ENCODE measurements at regions not wholly inside any gene's neighbourhood (a gene's known extent, or its start where the extent isn't known, plus 50 kb on each side); places are given as distances from the start of the nearest gene placed in this dataset.
"Not testable (repeated sequence)": the region's sequence is repeated elsewhere in the genome, so short reads cannot be mapped to it uniquely, and the experiment has no call there.

GRCh38 chr11:69221636-69222035, 65.9 kb downstream of the SMIM38 start:
- POLR2A ChIA-PET; H3K9me3 Mint-ChIP-seq (ENCODE audit: low read depth); H3K27ac Mint-ChIP-seq; CTCF ChIA-PET; H3K36me3 Mint-ChIP-seq (ENCODE audit: low read depth); H3K4me3 Mint-ChIP-seq; ATAC-seq; DNase-seq; intact Hi-C loops (cut with DNase I, micrococcal nuclease); H3K4me1 Mint-ChIP-seq: not testable (repeated sequence)
- H3K27me3 Mint-ChIP-seq = peaks cover 12% of the 10 kb centered on the region

- H3K4me1 Mint-ChIP-seq = no peaks in the 10 kb centered on the region
- ChIA-PET POLR2A (no interaction called here), CTCF (interaction anchor here (0.6 kb wide), 1 partner anchor 18 kb away, joined by 3 read pairs; no protein-coding TSS in a partner anchor)
- DNase-seq (no peak), ATAC-seq (no peak)
- intact Hi-C loops (cut with DNase I, micrococcal nuclease) = no loop called here
- peaks cover 2% of the 10 kb centered on the region for H3K36me3 Mint-ChIP-seq (ENCODE audit: low read depth)
- peaks cover 14% of the 10 kb centered on the region for H3K9me3 Mint-ChIP-seq (ENCODE audit: low read depth)
- peaks cover 27% of the 10 kb centered on the region for H3K27me3 Mint-ChIP-seq
- no peak overlapping the region for H3K4me3 Mint-ChIP-seq
- H3K27ac Mint-ChIP-seq = no peak overlapping the region
These were observed 66.7 kb upstream of the MYEOV start for GRCh38 chr11:69227271-69227670.

GRCh38 chr11:69229511-69229910, 64.4 kb upstream of the MYEOV start:
- DNase-seq = no peak
- no peak overlapping the region for H3K27ac Mint-ChIP-seq
- H3K9me3 Mint-ChIP-seq (ENCODE audit: low read depth) = peaks cover 14% of the 10 kb centered on the region
- H3K4me3 Mint-ChIP-seq = no peak overlapping the region
- POLR2A ChIA-PET = no interaction called here
- no peaks in the 10 kb centered on the region for H3K4me1 Mint-ChIP-seq
- H3K27me3 Mint-ChIP-seq = peaks cover 27% of the 10 kb centered on the region
- intact Hi-C loops (cut with DNase I, micrococcal nuclease) = no loop called here
- H3K36me3 Mint-ChIP-seq (ENCODE audit: low read depth) = peaks cover 2% of the 10 kb centered on the region
- no peak for ATAC-seq
- CTCF ChIA-PET = no interaction called here

- peaks cover 2% of the 10 kb centered on the region for H3K36me3 Mint-ChIP-seq (ENCODE audit: low read depth)
- no peak for DNase-seq
- H3K9me3 Mint-ChIP-seq (ENCODE audit: low read depth) = peaks cover 12% of the 10 kb centered on the region
- H3K4me3 Mint-ChIP-seq = no peak overlapping the region
- no peaks in the 10 kb centered on the region for H3K4me1 Mint-ChIP-seq
- ChIA-PET POLR2A (interaction anchor here (0.6 kb wide), 1 partner anchor 20 kb away, joined by 3 read pairs; no protein-coding TSS in a partner anchor), CTCF (interaction anchor here (0.5 to 0.6 kb wide), 4 partner anchors 24 to 639 kb away, joined by 3 read pairs; no protein-coding TSS in a partner anchor)
- H3K27me3 Mint-ChIP-seq = peaks cover 22% of the 10 kb centered on the region
- intact Hi-C loops (cut with DNase I, micrococcal nuclease) = no loop called here
- no peak for ATAC-seq
- H3K27ac Mint-ChIP-seq = no peak overlapping the region
These were observed 63.0 kb upstream of the MYEOV start for GRCh38 chr11:69230856-69231425.

GRCh38 chr11:69231466-69232018, 62.4 kb upstream of the MYEOV start:
- Mint-ChIP-seq H3K4me1 (no peaks in the 10 kb centered on the region), H3K36me3 (ENCODE audit: low read depth) (peaks cover 2% of the 10 kb centered on the region), H3K27ac (no peak overlapping the region), H3K4me3 (no peak overlapping the region), H3K9me3 (ENCODE audit: low read depth) (peaks cover 6% of the 10 kb centered on the region), H3K27me3 (peaks cover 19% of the 10 kb centered on the region)
- ChIA-PET POLR2A (no interaction called here), CTCF (interaction anchor here (0.5 to 1.0 kb wide), 2 partner anchors 14 to 23 kb away, joined by 3 to 4 read pairs; no protein-coding TSS in a partner anchor)
- ATAC-seq = no peak
- intact Hi-C loops (cut with DNase I, micrococcal nuclease) = no loop called here
- DNase-seq = no peak

GRCh38 chr11:69232821-69233743, 60.9 kb upstream of the MYEOV start:
- intact Hi-C loops (cut with DNase I, micrococcal nuclease) = no loop called here
- Mint-ChIP-seq H3K4me1 (peaks cover 3% of the 10 kb centered on the region), H3K4me3 (no peak overlapping the region), H3K36me3 (ENCODE audit: low read depth) (no peaks in the 10 kb centered on the region), H3K27me3 (peaks cover 10% of the 10 kb centered on the region), H3K9me3 (ENCODE audit: low read depth) (peaks cover 2% of the 10 kb centered on the region), H3K27ac (no peak overlapping the region)
- ChIA-PET POLR2A (no interaction called here), CTCF (no interaction called here)
- no peak for ATAC-seq
- DNase-seq = no peak

GRCh38 chr11:69233744-69234570, 60.0 kb upstream of the MYEOV start:
- intact Hi-C loops (cut with DNase I, micrococcal nuclease) = no loop called here
- no peak for DNase-seq
- Mint-ChIP-seq H3K9me3 (ENCODE audit: low read depth) (no peaks in the 10 kb centered on the region), H3K36me3 (ENCODE audit: low read depth) (no peaks in the 10 kb centered on the region), H3K4me3 (no peak overlapping the region), H3K27me3 (peaks cover 10% of the 10 kb centered on the region), H3K4me1 (peaks cover 11% of the 10 kb centered on the region), H3K27ac (no peak overlapping the region)
- ChIA-PET POLR2A (no interaction called here), CTCF (no interaction called here)
- no peak for ATAC-seq

GRCh38 chr11:69234740-69235710, 58.9 kb upstream of the MYEOV start:
- Mint-ChIP-seq H3K27ac (no peak overlapping the region), H3K4me1 (peaks cover 20% of the 10 kb centered on the region), H3K9me3 (ENCODE audit: low read depth) (no peaks in the 10 kb centered on the region), H3K36me3 (ENCODE audit: low read depth) (no peaks in the 10 kb centered on the region), H3K27me3 (peaks cover 10% of the 10 kb centered on the region), H3K4me3 (no peak overlapping the region)
- no peak for DNase-seq
- CTCF ChIA-PET = no interaction called here
- no peak for ATAC-seq
- POLR2A ChIA-PET = no interaction called here
- intact Hi-C loops (cut with DNase I, micrococcal nuclease) = loop anchor here (5.0 kb wide), 3 partner anchors 113 to 407 kb away; partner anchors contain the start of gene CCND1 (in 1 of the 2)

- H3K4me3 Mint-ChIP-seq = peak overlapping the region; percentile 12
- peak overlapping the region; percentile 68 for H3K27ac Mint-ChIP-seq
These were observed 55.2 kb upstream of the MYEOV start for GRCh38 chr11:69238573-69239351.

More at GRCh38 chr11:69238573-69239351, 55.2 kb upstream of the MYEOV start:
- Mint-ChIP-seq H3K9me3 (ENCODE audit: low read depth) (peaks cover 2% of the 10 kb centered on the region), H3K27me3 (peaks cover 3% of the 10 kb centered on the region), H3K36me3 (ENCODE audit: low read depth) (no peaks in the 10 kb centered on the region), H3K4me1 (peaks cover 40% of the 10 kb centered on the region)
- intact Hi-C loops (cut with DNase I, micrococcal nuclease) = loop anchor here (1.0 to 5.0 kb wide), 10 partner anchors 26 to 404 kb away; partner anchors contain the start of gene CCND1 (in 1 of the 2)
- POLR2A ChIA-PET = interaction anchor here (0.6 to 0.7 kb wide), 3 partner anchors 26 to 227 kb away, joined by 3 to 6 read pairs (median 3); no protein-coding TSS in a partner anchor
- CTCF ChIA-PET = interaction anchor here (0.6 kb wide), 2 partner anchors 46 to 51 kb away, joined by 3 read pairs; no protein-coding TSS in a partner anchor
- ATAC-seq (peak; percentile 82), DNase-seq (peak; percentile 32)
